GM12878 (cell line): ENCODE measurements at regions not wholly inside any gene's neighbourhood (a gene's known extent, or its start where the extent isn't known, plus 50 kb on each side); places are given as distances from the start of the nearest gene placed in this dataset.

Experiments used
- CBX5 ChIP-seq: sonication (generic); IDR thresholded peaks from 2 replicates; pipeline ENCODE4 v1.6.1; 2016; ENCODE audit warnings: low read depth, moderate library complexity, mild to moderate bottlenecking, inconsistent platforms
- CEBPZ ChIP-seq: fragments of 150-350 bp; IDR thresholded peaks from 2 replicates; pipeline ENCODE4 v1.6.1; 2016; ENCODE audit warnings: low read depth, low read length
- CREB1 ChIP-seq: IDR thresholded peaks from 2 replicates; pipeline ENCODE4 v1.6.1; 2012; ENCODE audit warnings: low read depth, mild to moderate bottlenecking, inconsistent platforms
- FOS ChIP-seq: IDR thresholded peaks from 3 replicates; pipeline ENCODE4 v1.6.1; 2011; ENCODE audit warnings: borderline replicate concordance; ENCODE audit not compliant: insufficient read length; ENCODE audit errors: extremely low read depth
- HDAC6 ChIP-seq: fragments of 200-600 bp; sonication (generic); IDR thresholded peaks from one replicate; pipeline ENCODE4 v1.8.0; 2017; ENCODE audit warnings: antibody characterized with exemption; ENCODE audit not compliant: unreplicated experiment
- IRF5 ChIP-seq: fragments of 450-650 bp; IDR thresholded peaks from 2 replicates; pipeline ENCODE4 v1.6.1; 2017; ENCODE audit warnings: borderline replicate concordance
- POLR2A ChIP-seq: IDR thresholded peaks from 2 replicates; pipeline ENCODE4 v1.6.1; 2011; ENCODE audit warnings: low read depth, mild to moderate bottlenecking, low read length
- RCOR1 ChIP-seq: conservative IDR thresholded peaks from 2 replicates; pipeline ENCODE4 v1.6.1; 2012; ENCODE audit warnings: low read depth, low read length, improper control_type of control experiment
- SUZ12 ChIP-seq: fragments of 200-600 bp; sonication (generic); IDR thresholded peaks from one replicate; pipeline ENCODE4 v1.6.1; 2018; ENCODE audit warnings: antibody characterized with exemption, mild to moderate bottlenecking; ENCODE audit not compliant: unreplicated experiment
- YBX1 ChIP-seq: fragments of 450-650 bp; IDR thresholded peaks from 2 replicates; pipeline ENCODE4 v1.6.1; 2016; ENCODE audit warnings: antibody characterized with exemption
- ZNF207 ChIP-seq: fragments of 450-650 bp; IDR thresholded peaks from 2 replicates; pipeline ENCODE4 v1.6.1; 2014; ENCODE audit warnings: antibody characterized with exemption, mild to moderate bottlenecking, borderline replicate concordance

- TF ChIP-seq CEBPZ (no peak), SUZ12 (no peak), FOS (no peak), IRF5 (no peak), CBX5 (no peak), RCOR1 (no peak), CREB1 (no peak), HDAC6 (no peak), ZNF207 (no peak), YBX1 (no peak), POLR2A (no peak)
These were observed 501.6 kb downstream of the VRK1 start (continued) for GRCh38 chr14:97298736-97299135.
